ENCODE measurements at regions not wholly inside any gene's neighbourhood (a gene's known extent, or its start where the extent isn't known, plus 50 kb on each side); places are given as distances from the start of the nearest gene placed in this dataset.

- Histone ChIP-seq H2AFZ (ENCODE audit: low read depth) (peak overlapping the region; percentile 65; the same call in 1 of the 2 replicates), H3K4me1 (ENCODE audit: control insufficient read depth in 1 of 2, insufficient read depth in 2 of 2, low read depth in 1 of 2, low read length in 1 of 2) (no peaks in the 10 kb centered on the region), H3K79me2 (ENCODE audit: insufficient read depth) (no peaks in the 10 kb centered on the region), H3K4me3 (ENCODE audit: low read depth in 2 of 2, low read length in 1 of 2) (no peak overlapping the region), H3K9ac (no peak overlapping the region), H3K36me3 (replicated peaks in 1 of 2; ENCODE audit: control insufficient read depth in 1 of 2, insufficient read depth in 2 of 2, low read length in 1 of 2) (no peaks in the 10 kb centered on the region), H4K20me1 (ENCODE audit: insufficient read depth) (no peaks in the 10 kb centered on the region), H3F3A (replicated peaks; ENCODE audit: insufficient read depth) (no peaks in the 10 kb centered on the region), H3K4me2 (no peak overlapping the region), H3K27ac (ENCODE audit: low read depth in 2 of 2, low read length in 1 of 2) (no peak overlapping the region), H3K9me3 (no peaks in the 10 kb centered on the region), H3K9me2 (no peaks in the 10 kb centered on the region), H3K27me3 (ENCODE audit: insufficient read depth) (no peaks in the 10 kb centered on the region)
- ChIA-PET CTCF (interaction anchor here (0.6 kb wide), 1 partner anchor 310 kb away, joined by 3 read pairs; no protein-coding TSS in a partner anchor), POLR2A (no interaction called here)
- DNase-seq, result no peak
- TF ChIP-seq SIN3A (IDR thresholded peaks at IDR 0.05; ENCODE audit: borderline replicate concordance, low read depth, low read length), result no peak
- no peak for TF ChIP-seq TCF12 (IDR thresholded peaks at IDR 0.05)
- TF ChIP-seq MXI1 (IDR thresholded peaks at IDR 0.05; ENCODE audit: low read depth, low read length), result no peak
- TF ChIP-seq POLR2AphosphoS5 (IDR thresholded peaks at IDR 0.05; ENCODE audit: low read depth, low read length), result no peak
- no peak for TF ChIP-seq MEF2A (IDR thresholded peaks at IDR 0.05; ENCODE audit: borderline replicate concordance, low read depth)
- no peak for TF ChIP-seq RXRA (IDR thresholded peaks at IDR 0.05; ENCODE audit: borderline replicate concordance, low read depth)
- TF ChIP-seq NRF1 (IDR thresholded peaks at IDR 0.05; ENCODE audit: low read depth, low read length), result no peak
- no peak for TF ChIP-seq RFX5 (IDR thresholded peaks at IDR 0.05; ENCODE audit: low read length)
- no peak for TF ChIP-seq TAF1 (IDR thresholded peaks at IDR 0.05; ENCODE audit: borderline replicate concordance, low read depth, low read length)
- TF ChIP-seq RAD21 (IDR thresholded peaks at IDR 0.05; ENCODE audit: low read length), result no peak
- TF ChIP-seq CHD2 (IDR thresholded peaks at IDR 0.05; ENCODE audit: low read length, partially characterized antibody), result no peak
- TF ChIP-seq REST (IDR thresholded peaks at IDR 0.05; ENCODE audit: low read depth, low read length), result no peak
- no peak for TF ChIP-seq SMC3 (IDR thresholded peaks at IDR 0.05; ENCODE audit: low read depth, low read length)
- 91% methylated on average over 5 of the region's 5 CpGs for WGBS (ENCODE audit: low lambda C conversion rate)
Measured at GRCh38 chr4:123339507-123340380, 56.9 kb upstream of the SPRY1 start.

- no peaks in the 10 kb centered on the region for H3K79me2 ChIP-seq (ENCODE audit: insufficient read depth)
- H3F3A ChIP-seq (replicated peaks; ENCODE audit: insufficient read depth), result no peaks in the 10 kb centered on the region
- no peak overlapping the region for H3K27ac ChIP-seq (ENCODE audit: low read depth in 2 of 2, low read length in 1 of 2)
- no peak overlapping the region for H3K9ac ChIP-seq
- H4K20me1 ChIP-seq (ENCODE audit: insufficient read depth), result no peaks in the 10 kb centered on the region
- CTCF ChIA-PET, result interaction anchor here (0.8 kb wide), 1 partner anchor 12 kb away, joined by 3 read pairs; no protein-coding TSS in a partner anchor
- POLR2A ChIA-PET, result no interaction called here
- no peaks in the 10 kb centered on the region for H3K9me2 ChIP-seq
- H3K9me3 ChIP-seq, result no peaks in the 10 kb centered on the region
- no peaks in the 10 kb centered on the region for H3K27me3 ChIP-seq (ENCODE audit: insufficient read depth)
- no peak overlapping the region for H3K4me3 ChIP-seq (ENCODE audit: low read depth in 2 of 2, low read length in 1 of 2)
- H3K4me1 ChIP-seq (ENCODE audit: control insufficient read depth in 1 of 2, insufficient read depth in 2 of 2, low read depth in 1 of 2, low read length in 1 of 2), result no peaks in the 10 kb centered on the region
- H3K4me2 ChIP-seq, result no peak overlapping the region
- TF ChIP-seq SIN3A (IDR thresholded peaks at IDR 0.05; ENCODE audit: borderline replicate concordance, low read depth, low read length) (no peak), POLR2AphosphoS5 (IDR thresholded peaks at IDR 0.05; ENCODE audit: low read depth, low read length) (no peak), RXRA (IDR thresholded peaks at IDR 0.05; ENCODE audit: borderline replicate concordance, low read depth) (no peak), FOSL2 (IDR thresholded peaks at IDR 0.05; ENCODE audit: borderline replicate concordance, low read depth) (peak; percentile 74), MAX (IDR thresholded peaks at IDR 0.05; ENCODE audit: low read depth) (peak; percentile 42; the same call in 1 of the 2 replicates), TCF12 (IDR thresholded peaks at IDR 0.05) (no peak), REST (IDR thresholded peaks at IDR 0.05; ENCODE audit: low read depth, low read length) (no peak)
- no peak for DNase-seq
- H2AFZ ChIP-seq (ENCODE audit: low read depth), result peak overlapping the region; percentile 65; the same call in 1 of the 2 replicates
- WGBS (ENCODE audit: low lambda C conversion rate), result 60% methylated on average over 7 of the region's 7 CpGs
- H3K36me3 ChIP-seq (replicated peaks in 1 of 2; ENCODE audit: control insufficient read depth in 1 of 2, insufficient read depth in 2 of 2, low read length in 1 of 2), result no peaks in the 10 kb centered on the region
Measured at GRCh38 chr4:123340381-123340701, 56.3 kb upstream of the SPRY1 start.

Data from SK-N-SH (cell line).